A549 (cell line): ENCODE measurements at regions not wholly inside any gene's neighbourhood (a gene's known extent, or its start where the extent isn't known, plus 50 kb on each side); places are given as distances from the start of the nearest gene placed in this dataset.

Experiments used
- CTCF ChIP-seq: fragments of >200 bp; sonication (Bioruptor Twin); formaldehyde crosslinking; IDR thresholded peaks from 3 replicates; pipeline ENCODE4 v1.5.1; 2016
- JUN ChIP-seq, 2 experiments: fragments of >200 bp; sonication (Bioruptor Twin); formaldehyde crosslinking; IDR thresholded peaks; 2 replicates in 1 of 2; 3 replicates in 1 of 2; pipeline ENCODE4 v1.6.1; 2016 to 2017
- MAFK ChIP-seq: fragments of 450-650 bp; IDR thresholded peaks from 2 replicates; pipeline ENCODE4 v1.6.1; 2014; ENCODE audit not compliant: partially characterized antibody
- MAX ChIP-seq: IDR thresholded peaks from 2 replicates; pipeline ENCODE4 v1.6.1; 2012
- TF ChIP-seq, protein P1 (sequence below): fragments of 450-650 bp; IDR thresholded peaks from 2 replicates; pipeline ENCODE4 v1.6.1; 2014; ENCODE audit warnings: antibody characterized with exemption

GRCh38 chr4:30495251-30495650 is 224.9 kb upstream of the PCDH7 start:
- TF ChIP-seq JUN (IDR thresholded peaks at IDR 0.05) (no peak), MAX (no peak), CTCF (no peak), MAFK (no peak)
- TF ChIP-seq, protein P1, sequence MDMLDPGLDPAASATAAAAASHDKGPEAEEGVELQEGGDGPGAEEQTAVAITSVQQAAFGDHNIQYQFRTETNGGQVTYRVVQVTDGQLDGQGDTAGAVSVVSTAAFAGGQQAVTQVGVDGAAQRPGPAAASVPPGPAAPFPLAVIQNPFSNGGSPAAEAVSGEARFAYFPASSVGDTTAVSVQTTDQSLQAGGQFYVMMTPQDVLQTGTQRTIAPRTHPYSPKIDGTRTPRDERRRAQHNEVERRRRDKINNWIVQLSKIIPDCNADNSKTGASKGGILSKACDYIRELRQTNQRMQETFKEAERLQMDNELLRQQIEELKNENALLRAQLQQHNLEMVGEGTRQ = no peak
